H54 (cell line): ENCODE measurements at regions not wholly inside any gene's neighbourhood (a gene's known extent, or its start where the extent isn't known, plus 50 kb on each side); places are given as distances from the start of the nearest gene placed in this dataset.

ENCODE experiments used
- DNase-seq: peaks from one replicate; pipeline ENCODE4 v3.0.0; 2011; ENCODE audit warnings: low spot score, mixed read lengths; ENCODE audit not compliant: insufficient read length
- FAIRE-seq: peaks from 3 replicates; lab custom pipeline; 2011; peaks lifted over from hg19 to GRCh38; lab: Jason Lieb, UNC
- POLR2A ChIP-seq: IDR thresholded peaks from 2 replicates; pipeline ENCODE4 v1.6.1; 2011; ENCODE audit warnings: low read depth, mild to moderate bottlenecking, low read length

GRCh38 chr2:22656426-22656825 is 728.6 kb upstream of the KLHL29 start:
- FAIRE-seq = no peak
- no peak for DNase-seq
- TF ChIP-seq POLR2A = no peak

- FAIRE-seq (no peak), DNase-seq (no peak)
- no peak for TF ChIP-seq POLR2A
Measured at GRCh38 chr2:22673529-22673928, 711.5 kb upstream of the KLHL29 start.

GRCh38 chr2:22683914-22684313 is 701.1 kb upstream of the KLHL29 start:
- DNase-seq (no peak), FAIRE-seq (no peak)
- no peak for TF ChIP-seq POLR2A

GRCh38 chr2:22690096-22690495 is 694.9 kb upstream of the KLHL29 start:
- TF ChIP-seq POLR2A = no peak
- DNase-seq (no peak), FAIRE-seq (no peak)

- DNase-seq (no peak), FAIRE-seq (no peak)
- TF ChIP-seq POLR2A = no peak
Measured at GRCh38 chr2:22691666-22692065, 693.3 kb upstream of the KLHL29 start.

GRCh38 chr2:22692746-22693145 is 692.2 kb upstream of the KLHL29 start:
- DNase-seq (no peak), FAIRE-seq (no peak)
- no peak for TF ChIP-seq POLR2A

- TF ChIP-seq POLR2A = no peak
- DNase-seq (no peak), FAIRE-seq (no peak)
Measured at GRCh38 chr2:22694300-22694699, 690.7 kb upstream of the KLHL29 start.

GRCh38 chr2:22694856-22695255 is 690.1 kb upstream of the KLHL29 start:
- FAIRE-seq (no peak), DNase-seq (no peak)
- TF ChIP-seq POLR2A = no peak

GRCh38 chr2:22697054-22697788 is 687.8 kb upstream of the KLHL29 start:
- DNase-seq (no peak), FAIRE-seq (no peak)
- no peak for TF ChIP-seq POLR2A

GRCh38 chr2:22701561-22702160 is 683.3 kb upstream of the KLHL29 start:
- DNase-seq (no peak), FAIRE-seq (no peak)
- TF ChIP-seq POLR2A = no peak

GRCh38 chr2:22703286-22703920 is 681.6 kb upstream of the KLHL29 start:
- FAIRE-seq (no peak), DNase-seq (no peak)
- TF ChIP-seq POLR2A = no peak

- FAIRE-seq = no peak
- no peak for TF ChIP-seq POLR2A
- DNase-seq = no peak
Measured at GRCh38 chr2:22719396-22719795, 665.6 kb upstream of the KLHL29 start.

- no peak for TF ChIP-seq POLR2A
- DNase-seq = no peak
- FAIRE-seq = no peak
Measured at GRCh38 chr2:22729466-22729865, 655.5 kb upstream of the KLHL29 start.

- no peak for DNase-seq
- FAIRE-seq = no peak
- no peak for TF ChIP-seq POLR2A
Measured at GRCh38 chr2:22734373-22735045, 650.5 kb upstream of the KLHL29 start.
